Endothelial cell of umbilical vein (primary cell): ENCODE measurements at regions not wholly inside any gene's neighbourhood (a gene's known extent, or its start where the extent isn't known, plus 50 kb on each side); places are given as distances from the start of the nearest gene placed in this dataset.

ENCODE experiments used
- BruUV-seq: library from RNA; stranded (reverse); fragments of 400-500 nt; replicated peaks from 2 replicates; lab custom pipeline; 2021; lab: Mats Ljungman, UMichigan
- CTCF ChIA-PET: fragments of 300-600, 350-600 bp; sonication (Branson Sonifier 250); formaldehyde crosslinking; loops from one replicate; lab custom pipeline; 2021; ENCODE audit warnings: antibody characterized with exemption, inconsistent platforms; lab: Charles Lee
- POLR2A ChIA-PET: fragments of 300-600, 350-600 bp; sonication (Branson Sonifier 250); formaldehyde crosslinking; loops from one replicate; lab custom pipeline; 2021; ENCODE audit warnings: antibody characterized with exemption, inconsistent platforms; lab: Charles Lee
- DNase-seq: peaks from one replicate; pipeline ENCODE4 v3.0.0-alpha.2; 2011; ENCODE audit warnings: low read depth, low spot score
- FAIRE-seq: peaks from 2 replicates; lab custom pipeline; 2011; peaks lifted over from hg19 to GRCh38; lab: Jason Lieb, UNC
- H2AFZ ChIP-seq: 2 replicates; pipeline ENCODE4 v1.6.0; 2012; ENCODE audit warnings: low read depth, low read length, control low read depth, inconsistent platforms
- H3K27ac ChIP-seq: 2 replicates; pipeline ENCODE4 v1.5.1; 2011; ENCODE audit warnings: low read depth, mild to moderate bottlenecking, control low read depth, low read length, moderate library complexity; ENCODE audit not compliant: insufficient read depth
- H3K27me3 ChIP-seq, 2 experiments: 2 replicates each; pipeline versions ENCODE4 v1.6.0 to v1.6.1; 2011; ENCODE audit warnings: low read length in 2 of 2, mixed read lengths in 1 of 2; ENCODE audit not compliant: control insufficient read depth in 2 of 2, insufficient read depth in 2 of 2
- H3K36me3 ChIP-seq, 2 experiments: 2 replicates in 1 of 2; 3 replicates in 1 of 2; pipeline ENCODE4 v1.5.1; 2011; ENCODE audit warnings: low read length in 2 of 2, mild to moderate bottlenecking in 1 of 2, moderate library complexity in 1 of 2; ENCODE audit not compliant: control insufficient read depth in 2 of 2, insufficient read depth in 2 of 2; ENCODE audit errors: extremely low read depth in 1 of 2
- H3K4me1 ChIP-seq: 3 replicates; pipeline ENCODE4 v1.5.1; 2011; ENCODE audit warnings: mild to moderate bottlenecking, low read length; ENCODE audit not compliant: control insufficient read depth, insufficient read depth; ENCODE audit errors: extremely low read depth
- H3K4me2 ChIP-seq: 2 replicates; pipeline ENCODE4 v1.6.1; 2011; ENCODE audit warnings: low read length, control low read depth, mixed read lengths; ENCODE audit not compliant: insufficient read depth
- H3K4me3 ChIP-seq, 3 experiments: fragments of 200-600 bp in 1 of 3; sonication (generic), shearing (Covaris generic) in 1 of 3; replicated peaks in 1 of 3; 2 replicates each; pipeline ENCODE4 v1.5.1; 2011 to 2016; ENCODE audit warnings: control low read depth in 3 of 3, low read length in 3 of 3, mild to moderate bottlenecking in 2 of 3, inconsistent platforms in 1 of 3, low read depth in 1 of 3, moderate library complexity in 1 of 3; ENCODE audit not compliant: insufficient read depth in 1 of 3
- H3K79me2 ChIP-seq: 2 replicates; pipeline ENCODE4 v1.6.0; 2012; ENCODE audit warnings: low read length, inconsistent platforms; ENCODE audit not compliant: control insufficient read depth, insufficient read depth
- H3K9ac ChIP-seq: replicated peaks from 2 replicates; pipeline ENCODE3; 2011; ENCODE audit warnings: low read length, control low read depth; ENCODE audit not compliant: insufficient read depth; ENCODE audit errors: extremely low read depth
- H3K9me1 ChIP-seq: replicated peaks from 3 replicates; pipeline ENCODE4 v1.6.0; 2011; ENCODE audit warnings: mild to moderate bottlenecking, low read length; ENCODE audit not compliant: control insufficient read depth, insufficient read depth; ENCODE audit errors: extremely low read depth
- H3K9me3 ChIP-seq: replicated peaks from 2 replicates; pipeline ENCODE4 v1.5.1; 2012; ENCODE audit warnings: low read length, inconsistent platforms; ENCODE audit not compliant: control insufficient read depth, insufficient read depth
- H4K20me1 ChIP-seq: replicated peaks from 2 replicates; pipeline ENCODE3; 2011; ENCODE audit warnings: mild to moderate bottlenecking, low read length; ENCODE audit not compliant: control insufficient read depth, insufficient read depth; ENCODE audit errors: extremely low read depth
- CTCF ChIP-seq, 2 donors: IDR thresholded peaks; 1 replicate in 1 of 2; 2 replicates in 1 of 2; pipeline ENCODE4 v1.5.1; 2011; ENCODE audit warnings: low read length in 2 of 2, mild to moderate bottlenecking in 2 of 2, moderate library complexity in 2 of 2, control low read depth in 1 of 2, inconsistent platforms in 1 of 2, low read depth in 1 of 2; ENCODE audit not compliant: insufficient read depth in 1 of 2; ENCODE audit errors: extremely low read depth in 1 of 2
- EZH2 ChIP-seq: IDR thresholded peaks from 2 replicates; pipeline ENCODE4 v1.6.1; 2012; ENCODE audit warnings: borderline replicate concordance, low read depth, mild to moderate bottlenecking, moderate library complexity, low read length, inconsistent platforms; ENCODE audit not compliant: severe bottlenecking
- FOS ChIP-seq: IDR thresholded peaks from 2 replicates; pipeline ENCODE4 v1.6.1; 2011; ENCODE audit warnings: mild to moderate bottlenecking, low read length, moderate library complexity, borderline replicate concordance; ENCODE audit not compliant: insufficient read depth
- GATA2 ChIP-seq: IDR thresholded peaks from 2 replicates; pipeline ENCODE4 v1.7.0; 2011; ENCODE audit warnings: low read depth, mild to moderate bottlenecking, moderate library complexity, mixed read lengths, low read length; ENCODE audit not compliant: insufficient read length, insufficient read depth
- JUN ChIP-seq: IDR thresholded peaks from 2 replicates; pipeline ENCODE4 v1.6.1; 2011; ENCODE audit warnings: borderline replicate concordance, low read depth; ENCODE audit not compliant: insufficient read length, insufficient read depth
- MAX ChIP-seq: IDR thresholded peaks from 2 replicates; pipeline ENCODE4 v1.6.1; 2011; ENCODE audit not compliant: insufficient read depth, insufficient read length
- MYC ChIP-seq: IDR thresholded peaks from one replicate; pipeline ENCODE4 v1.6.1; 2011; ENCODE audit warnings: mild to moderate bottlenecking, low read depth, low read length
- POLR2A ChIP-seq: IDR thresholded peaks from 2 replicates; pipeline ENCODE4 v1.6.1; 2012; ENCODE audit warnings: low read depth, mild to moderate bottlenecking, control low read depth, low read length
- POLR2AphosphoS5 ChIP-seq: IDR thresholded peaks from 2 replicates; pipeline ENCODE4 v1.6.1; 2012; ENCODE audit warnings: low read depth, mild to moderate bottlenecking, control low read depth, low read length, moderate library complexity; ENCODE audit not compliant: insufficient read depth
- dilution Hi-C: fragments of 300-500 bp; cut with MboI; formaldehyde crosslinking; loops from one replicate; pipeline ENCODE4 v1.15.0; 2019; ENCODE audit warnings: low sequenced_read_pairs; ENCODE audit not compliant: extremely low pct_ligation_motif_present
- intact Hi-C: fragments of 100-400 bp; cut with micrococcal nuclease; formaldehyde crosslinking; loops from one replicate; pipeline ENCODE4 v1.10.0; 2022

GRCh38 chr6:135782546-135782945 lies 69.0 kb upstream of the PDE7B start:
- intact Hi-C loops: no loop called here
- no peaks in the 10 kb centered on the region for H3K9me1 ChIP-seq
- ChIA-PET POLR2A (no interaction called here), CTCF (no interaction called here)
- FAIRE-seq (no peak), DNase-seq (no peak)
- H3K9me3 ChIP-seq: no peaks in the 10 kb centered on the region
- no peak overlapping the region for H3K4me2 ChIP-seq
- H3K36me3 ChIP-seq: no peaks in the 10 kb centered on the region
- TF ChIP-seq CTCF (IDR thresholded peaks at IDR 0.05; ENCODE audit: extremely low read depth in 1 of 2, insufficient read depth in 1 of 2, low read depth in 1 of 2, low read length in 2 of 2) (no peak), FOS (no peak), POLR2AphosphoS5 (no peak), EZH2 (no peak), POLR2A (no peak), MYC (no peak), GATA2 (no peak), MAX (no peak), JUN (no peak)
- H3K4me3 ChIP-seq: no peak overlapping the region
- no peaks in the 10 kb centered on the region for H3K4me1 ChIP-seq
- H2AFZ ChIP-seq: no peak overlapping the region
- BruUV-seq: no TSS peak
- H3K9ac ChIP-seq: no peak overlapping the region
- no peaks in the 10 kb centered on the region for H3K27me3 ChIP-seq
- no peaks in the 10 kb centered on the region for H4K20me1 ChIP-seq
- dilution Hi-C loops: no loop called here
- no peak overlapping the region for H3K27ac ChIP-seq
- no peaks in the 10 kb centered on the region for H3K79me2 ChIP-seq
